GM12878 (cell line): ENCODE measurements at regions not wholly inside any gene's neighbourhood (a gene's known extent, or its start where the extent isn't known, plus 50 kb on each side); places are given as distances from the start of the nearest gene placed in this dataset.

ENCODE experiments used
- ATAC-seq: fragments of 200-7000 bp; cut with Tn5 transposase; 3 replicates; pipeline ENCODE4 v1.9.1; 2020; ENCODE audit warnings: mild to moderate bottlenecking, moderate library complexity
- BruUV-seq: library from RNA; stranded (reverse); fragments of 400-500 nt; replicated peaks from 2 replicates; lab custom pipeline; 2021; lab: Mats Ljungman, UMichigan
- CTCF ChIA-PET: fragments of 300-600 bp; sonication (Branson Sonifier 250); formaldehyde crosslinking; extraction: SDS; loops from one replicate; lab custom pipeline; 2021; ENCODE audit warnings: inconsistent platforms; lab: Yijun Ruan, JAX
- POLR2A ChIA-PET: fragments of 350-600 bp; formaldehyde crosslinking; extraction: SDS; loops from one replicate; lab custom pipeline; 2021; ENCODE audit warnings: inconsistent platforms; lab: Charles Lee
- RAD21 ChIA-PET: fragments of 300-600 bp; sonication (Branson Sonifier 250); formaldehyde crosslinking; loops from one replicate; lab custom pipeline; 2023; ENCODE audit warnings: antibody characterized with exemption; ENCODE audit not compliant: unreplicated experiment; lab: Charles Lee
- SMC1A ChIA-PET: fragments of 300-600 bp; sonication (Branson Sonifier 250); formaldehyde crosslinking; loops from one replicate; lab custom pipeline; 2023; ENCODE audit not compliant: unreplicated experiment, uncharacterized antibody; lab: Charles Lee
- DNase-seq: peaks from one replicate; pipeline ENCODE4 v3.0.0-alpha.2; 2011; ENCODE audit warnings: low read depth, low spot score
- FAIRE-seq: peaks from 3 replicates; lab custom pipeline; 2011; peaks lifted over from hg19 to GRCh38; lab: Jason Lieb, UNC
- H2AFZ ChIP-seq: 2 replicates; pipeline ENCODE4 v1.6.0; 2011; ENCODE audit warnings: low read depth, low read length, control low read depth; ENCODE audit not compliant: control insufficient read depth
- H3K27ac ChIP-seq: 2 replicates; pipeline ENCODE4 v1.5.1; 2011; ENCODE audit warnings: control low read depth; ENCODE audit not compliant: control insufficient read depth, insufficient read depth
- H3K27me3 ChIP-seq, 2 experiments: replicated peaks in 1 of 2; 2 replicates each; pipeline versions ENCODE4 v1.6.0 to v1.6.1; 2011; ENCODE audit warnings: low read length in 1 of 2; ENCODE audit not compliant: control insufficient read depth in 2 of 2, insufficient read depth in 2 of 2
- H3K36me3 ChIP-seq, 2 experiments: 2 replicates each; pipeline ENCODE4 v1.5.1; 2011; ENCODE audit warnings: low read length in 1 of 2; ENCODE audit not compliant: control insufficient read depth in 2 of 2, insufficient read depth in 2 of 2
- H3K4me1 ChIP-seq: 2 replicates; pipeline ENCODE4 v1.6.1; 2011; ENCODE audit warnings: mild to moderate bottlenecking, low read length, moderate library complexity, mixed read lengths; ENCODE audit not compliant: control insufficient read depth, insufficient read depth
- H3K4me2 ChIP-seq: 2 replicates; pipeline ENCODE4 v1.6.0; 2011; ENCODE audit warnings: control low read depth; ENCODE audit not compliant: control insufficient read depth, insufficient read depth
- H3K4me3 ChIP-seq: fragments of 200-600 bp; sonication (generic); 2 replicates; pipeline ENCODE4 v1.5.1; 2016
- H3K79me2 ChIP-seq: 2 replicates; pipeline ENCODE4 v1.6.0; 2011; ENCODE audit warnings: low read length; ENCODE audit not compliant: control insufficient read depth, insufficient read depth
- H3K9ac ChIP-seq: 2 replicates; pipeline ENCODE4 v1.8.0; 2011; ENCODE audit warnings: low read length, control low read depth, mixed read lengths; ENCODE audit not compliant: control insufficient read depth, insufficient read depth
- H3K9me3 ChIP-seq: replicated peaks from 3 replicates; pipeline ENCODE4 v1.5.1; 2011; ENCODE audit warnings: mild to moderate bottlenecking, low read length; ENCODE audit not compliant: control insufficient read depth, insufficient read depth
- H4K20me1 ChIP-seq: 2 replicates; pipeline ENCODE4 v1.6.0; 2011; ENCODE audit not compliant: control insufficient read depth, insufficient read depth
- CBX3 ChIP-seq: fragments of 200-600 bp; sonication (generic); IDR thresholded peaks from 2 replicates; pipeline ENCODE4 v1.6.1; 2016; ENCODE audit warnings: low read depth, borderline replicate concordance
- CBX5 ChIP-seq: sonication (generic); IDR thresholded peaks from 2 replicates; pipeline ENCODE4 v1.6.1; 2016; ENCODE audit warnings: low read depth, moderate library complexity, mild to moderate bottlenecking, inconsistent platforms
- EGR1 ChIP-seq, 2 experiments: IDR thresholded peaks; 1 replicate in 1 of 2; 2 replicates in 1 of 2; pipeline ENCODE4 v1.6.1; 2011 to 2012; ENCODE audit warnings: low read depth in 2 of 2, low read length in 2 of 2, borderline replicate concordance in 1 of 2, mild to moderate bottlenecking in 1 of 2, moderate library complexity in 1 of 2
- HDGF ChIP-seq: fragments of 450-650 bp; IDR thresholded peaks from 2 replicates; pipeline ENCODE4 v1.6.1; 2016; ENCODE audit warnings: antibody characterized with exemption
- JUNB ChIP-seq: IDR thresholded peaks from 2 replicates; pipeline ENCODE4 v1.6.1; 2016; ENCODE audit warnings: antibody characterized with exemption, mild to moderate bottlenecking
- KDM1A ChIP-seq: fragments of 200-600 bp; sonication (generic); IDR thresholded peaks from 2 replicates; pipeline ENCODE4 v1.6.1; 2016; ENCODE audit warnings: borderline replicate concordance
- KLF5 ChIP-seq: fragments of 450-650 bp; IDR thresholded peaks from 2 replicates; pipeline ENCODE4 v1.6.1; 2014; ENCODE audit warnings: mild to moderate bottlenecking; ENCODE audit not compliant: partially characterized antibody
- MTA3 ChIP-seq: IDR thresholded peaks from 2 replicates; pipeline ENCODE4 v1.6.1; 2012; ENCODE audit warnings: low read length, inconsistent platforms, borderline replicate concordance
- MXI1 ChIP-seq: fragments of 150-350 bp; IDR thresholded peaks from 2 replicates; pipeline ENCODE4 v1.6.1; 2011; ENCODE audit warnings: low read depth, mild to moderate bottlenecking, inconsistent platforms, low read length, improper control_type of control experiment
- NFYA ChIP-seq: IDR thresholded peaks from 2 replicates; pipeline ENCODE4 v1.6.1; 2011; ENCODE audit warnings: low read depth, mild to moderate bottlenecking, low read length, improper control_type of control experiment, borderline replicate concordance
- NR2F1 ChIP-seq: fragments of 450-650 bp; conservative IDR thresholded peaks from 2 replicates; pipeline ENCODE4 v1.6.1; 2017; ENCODE audit warnings: mild to moderate bottlenecking
- PAX5 ChIP-seq: IDR thresholded peaks from 2 replicates; pipeline ENCODE4 v1.6.1; 2011; ENCODE audit warnings: low read depth, low read length, borderline replicate concordance
- PAX8 ChIP-seq: fragments of 450-650 bp; IDR thresholded peaks from 2 replicates; pipeline ENCODE4 v1.6.1; 2017; ENCODE audit warnings: mild to moderate bottlenecking, moderate library complexity
- RCOR1 ChIP-seq: conservative IDR thresholded peaks from 2 replicates; pipeline ENCODE4 v1.6.1; 2012; ENCODE audit warnings: low read depth, low read length, improper control_type of control experiment
- SMAD5 ChIP-seq: IDR thresholded peaks from 2 replicates; pipeline ENCODE4 v1.6.1; 2016; ENCODE audit warnings: antibody characterized with exemption, low read depth
- SREBF2 ChIP-seq: IDR thresholded peaks from 2 replicates; pipeline ENCODE4 v1.6.1; 2012; ENCODE audit warnings: mild to moderate bottlenecking, low read length
- SUZ12 ChIP-seq: fragments of 200-600 bp; sonication (generic); IDR thresholded peaks from one replicate; pipeline ENCODE4 v1.6.1; 2018; ENCODE audit warnings: antibody characterized with exemption, mild to moderate bottlenecking; ENCODE audit not compliant: unreplicated experiment
- ZBTB33 ChIP-seq: fragments of 450-650 bp; IDR thresholded peaks from 2 replicates; pipeline ENCODE4 v1.6.1; 2017; ENCODE audit warnings: mild to moderate bottlenecking
- ZBTB4 ChIP-seq: fragments of 450-650 bp; formaldehyde crosslinking; IDR thresholded peaks from 2 replicates; pipeline ENCODE4 v1.4.0; 2022; ENCODE audit warnings: mild to moderate bottlenecking, moderate library complexity
- ZSCAN29 ChIP-seq: fragments of 450-650 bp; IDR thresholded peaks from 2 replicates; pipeline ENCODE4 v1.6.1; 2017; ENCODE audit warnings: mild to moderate bottlenecking, moderate library complexity
- WGBS: methylation state at CpG from one replicate; pipeline ENCODE4 v1.1.6; 2016; ENCODE audit warnings: low lambda C conversion rate; ENCODE audit not compliant: insufficient replicate concordance, insufficient coverage; ENCODE audit errors: missing lambda C conversion rate; 5-methylcytosine and 5-hydroxymethylcytosine counted together
- in situ Hi-C: fragments of 300-500 bp; cut with MboI; formaldehyde crosslinking; loops from 9 replicates; pipeline ENCODE4 v1.14.3; 2018; ENCODE audit warnings: mixed read lengths
- intact Hi-C: fragments of 100-400 bp; cut with micrococcal nuclease; formaldehyde crosslinking; loops from one replicate; pipeline ENCODE4 v1.14.2; 2022; ENCODE audit not compliant: unreplicated experiment

GRCh38 chr11:28962502-28962901 lies 854.3 kb downstream of the METTL15 start:
- no peak overlapping the region for H3K9ac ChIP-seq
- no peak for TF ChIP-seq PAX5
- TF ChIP-seq JUNB, result no peak
- no peak for TF ChIP-seq RCOR1
- TF ChIP-seq CBX5, result no peak
- no peak for TF ChIP-seq ZBTB4 (CRISPR knock-in tag)
- no peak for TF ChIP-seq NFYA
- TF ChIP-seq HDGF, result no peak
- TF ChIP-seq PAX8, result no peak
- TF ChIP-seq KLF5, result no peak
- TF ChIP-seq EGR1 (IDR thresholded peaks at IDR 0.05; ENCODE audit: borderline replicate concordance in 1 of 2, low read depth in 2 of 2, low read length in 2 of 2), result no peak
- no peak for TF ChIP-seq MXI1
- TF ChIP-seq ZSCAN29, result no peak
- no peak for TF ChIP-seq ZBTB33
- TF ChIP-seq MTA3, result no peak
- TF ChIP-seq SMAD5, result no peak
- TF ChIP-seq NR2F1, result no peak
- TF ChIP-seq KDM1A, result no peak
- no peak for TF ChIP-seq SREBF2
- no peak for TF ChIP-seq SUZ12
- TF ChIP-seq CBX3, result no peak
- CTCF ChIA-PET, result no interaction called here
- no peaks in the 10 kb centered on the region for H3K4me1 ChIP-seq
- no peaks in the 10 kb centered on the region for H3K79me2 ChIP-seq
- RAD21 ChIA-PET, result no interaction called here
- in situ Hi-C loops, result no loop called here
- 14% methylated on average over 5 of the region's 5 CpGs for WGBS
- H3K9me3 ChIP-seq, result no peaks in the 10 kb centered on the region
- intact Hi-C loops, result no loop called here
- POLR2A ChIA-PET, result no interaction called here
- H2AFZ ChIP-seq, result no peak overlapping the region
- FAIRE-seq (no peak), ATAC-seq (no peak), DNase-seq (no peak)
- no peak overlapping the region for H3K4me3 ChIP-seq
- H4K20me1 ChIP-seq, result no peaks in the 10 kb centered on the region
- H3K27ac ChIP-seq, result no peak overlapping the region
- H3K27me3 ChIP-seq, result no peaks in the 10 kb centered on the region
- H3K4me2 ChIP-seq, result no peak overlapping the region
- BruUV-seq, result no TSS peak
- SMC1A ChIA-PET, result interaction anchor here (1.6 kb wide), 1 partner anchor 32 kb away, joined by 3 read pairs; no protein-coding TSS in a partner anchor
- no peaks in the 10 kb centered on the region for H3K36me3 ChIP-seq
